ENCODE measurements at regions not wholly inside any gene's neighbourhood (a gene's known extent, or its start where the extent isn't known, plus 50 kb on each side); places are given as distances from the start of the nearest gene placed in this dataset.
"Not testable (repeated sequence)": the region's sequence is repeated elsewhere in the genome, so short reads cannot be mapped to it uniquely, and the experiment has no call there.

GRCh38 chr3:147119989-147120388 is 286.4 kb downstream of the ZIC4 start:
- H3K9me3 ChIP-seq (ENCODE audit: control insufficient read depth, insufficient read depth, low read length), result no peaks in the 10 kb centered on the region
- no peak overlapping the region for H3K27ac ChIP-seq (ENCODE audit: low read depth, low read length)
- H3K4me3 ChIP-seq (ENCODE audit: low read depth, low read length), result no peak overlapping the region
- no peaks in the 10 kb centered on the region for H3K4me1 ChIP-seq (ENCODE audit: control insufficient read depth, insufficient read depth, low read length)
- H3K9ac ChIP-seq (ENCODE audit: low read depth, low read length), result no peak overlapping the region
- H3K36me3 ChIP-seq (ENCODE audit: control insufficient read depth, insufficient read depth, low read length), result no peaks in the 10 kb centered on the region
- no peaks in the 10 kb centered on the region for H3K27me3 ChIP-seq (ENCODE audit: control insufficient read depth, insufficient read depth, low read length)

DNA sequence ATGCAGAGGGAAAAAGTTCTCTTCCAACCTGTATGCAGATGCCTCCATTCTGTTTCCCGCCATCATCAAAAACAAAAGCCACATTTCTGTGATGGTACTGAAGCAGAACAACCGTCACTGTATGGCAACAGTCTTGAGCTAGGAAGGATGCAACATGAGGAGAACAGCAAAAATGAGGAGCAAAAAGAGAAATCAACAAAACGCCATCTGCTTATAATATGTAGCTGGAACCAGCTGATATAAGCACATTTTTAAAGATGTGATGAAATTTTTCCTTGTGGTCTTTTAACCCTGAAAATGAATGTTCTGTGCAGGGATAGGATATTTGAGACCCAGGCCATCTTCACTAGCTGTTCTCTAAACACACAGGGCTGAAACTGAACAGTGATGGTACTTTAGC is 287.0 kb downstream of the ZIC4 start:
- no peaks in the 10 kb centered on the region for H3K36me3 ChIP-seq (ENCODE audit: control insufficient read depth, insufficient read depth, low read length)
- no peak overlapping the region for H3K9ac ChIP-seq (ENCODE audit: low read depth, low read length)
- no peak overlapping the region for H3K4me3 ChIP-seq (ENCODE audit: low read depth, low read length)
- no peaks in the 10 kb centered on the region for H3K4me1 ChIP-seq (ENCODE audit: control insufficient read depth, insufficient read depth, low read length)
- no peak overlapping the region for H3K27ac ChIP-seq (ENCODE audit: low read depth, low read length)
- no peaks in the 10 kb centered on the region for H3K27me3 ChIP-seq (ENCODE audit: control insufficient read depth, insufficient read depth, low read length)
- no peaks in the 10 kb centered on the region for H3K9me3 ChIP-seq (ENCODE audit: control insufficient read depth, insufficient read depth, low read length)

DNA sequence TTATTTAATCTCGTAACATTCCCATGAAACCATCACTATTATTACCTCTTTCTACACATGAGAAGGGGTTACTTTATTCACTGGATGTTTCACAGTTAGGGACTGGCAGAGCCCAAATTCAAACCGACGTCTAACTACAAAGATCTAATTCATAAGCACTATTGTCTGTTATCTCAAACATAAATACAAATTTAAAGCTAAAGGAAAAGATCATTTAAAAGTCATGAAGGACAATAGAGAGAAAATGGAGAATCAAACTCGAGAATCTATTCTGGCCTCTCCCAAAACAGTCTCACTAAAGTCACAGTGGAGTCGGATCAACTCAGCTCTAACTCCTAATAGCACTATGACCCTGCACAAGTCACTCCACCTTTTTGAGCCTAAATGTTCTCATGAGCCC is 287.7 kb downstream of the ZIC4 start:
- H3K27me3 ChIP-seq (ENCODE audit: control insufficient read depth, insufficient read depth, low read length), result no peaks in the 10 kb centered on the region
- no peak overlapping the region for H3K9ac ChIP-seq (ENCODE audit: low read depth, low read length)
- no peak overlapping the region for H3K27ac ChIP-seq (ENCODE audit: low read depth, low read length)
- no peak overlapping the region for H3K4me3 ChIP-seq (ENCODE audit: low read depth, low read length)
- H3K36me3 ChIP-seq (ENCODE audit: control insufficient read depth, insufficient read depth, low read length), result no peaks in the 10 kb centered on the region
- no peaks in the 10 kb centered on the region for H3K4me1 ChIP-seq (ENCODE audit: control insufficient read depth, insufficient read depth, low read length)
- no peaks in the 10 kb centered on the region for H3K9me3 ChIP-seq (ENCODE audit: control insufficient read depth, insufficient read depth, low read length)

DNA sequence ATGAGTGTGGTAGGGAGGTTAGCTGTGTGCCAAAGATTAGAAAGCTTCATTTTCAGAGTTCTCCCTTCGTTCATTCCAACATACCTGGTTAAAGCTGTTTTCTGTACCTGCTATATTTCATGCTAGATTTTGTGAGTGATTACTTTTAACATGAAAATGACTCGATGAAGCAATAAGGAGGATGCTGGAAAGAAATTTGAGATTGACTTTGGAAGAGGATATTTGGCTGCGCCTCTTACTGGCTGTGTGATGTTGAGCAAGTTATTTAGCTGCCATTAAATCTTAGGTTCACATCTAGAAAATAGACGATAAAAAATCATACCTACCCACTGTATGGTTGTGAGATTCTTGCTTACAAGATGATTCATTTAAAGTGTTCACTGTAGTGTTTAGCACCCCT is 288.7 kb downstream of the ZIC4 start:
- H3K27ac ChIP-seq (ENCODE audit: low read depth, low read length), result no peak overlapping the region
- H3K4me1 ChIP-seq (ENCODE audit: control insufficient read depth, insufficient read depth, low read length), result no peaks in the 10 kb centered on the region
- no peaks in the 10 kb centered on the region for H3K27me3 ChIP-seq (ENCODE audit: control insufficient read depth, insufficient read depth, low read length)
- no peak overlapping the region for H3K9ac ChIP-seq (ENCODE audit: low read depth, low read length)
- no peak overlapping the region for H3K4me3 ChIP-seq (ENCODE audit: low read depth, low read length)
- H3K36me3 ChIP-seq (ENCODE audit: control insufficient read depth, insufficient read depth, low read length), result no peaks in the 10 kb centered on the region
- no peaks in the 10 kb centered on the region for H3K9me3 ChIP-seq (ENCODE audit: control insufficient read depth, insufficient read depth, low read length)

GRCh38 chr3:147113293-147114044 is 292.9 kb downstream of the ZIC4 start:
- H3K4me3 ChIP-seq (ENCODE audit: low read depth, low read length), result no peak overlapping the region
- no peaks in the 10 kb centered on the region for H3K4me1 ChIP-seq (ENCODE audit: control insufficient read depth, insufficient read depth, low read length)
- H3K36me3 ChIP-seq (ENCODE audit: control insufficient read depth, insufficient read depth, low read length), result no peaks in the 10 kb centered on the region
- H3K27ac ChIP-seq (ENCODE audit: low read depth, low read length), result no peak overlapping the region
- no peaks in the 10 kb centered on the region for H3K9me3 ChIP-seq (ENCODE audit: control insufficient read depth, insufficient read depth, low read length)
- no peak overlapping the region for H3K9ac ChIP-seq (ENCODE audit: low read depth, low read length)
- H3K27me3 ChIP-seq (ENCODE audit: control insufficient read depth, insufficient read depth, low read length), result no peaks in the 10 kb centered on the region

DNA sequence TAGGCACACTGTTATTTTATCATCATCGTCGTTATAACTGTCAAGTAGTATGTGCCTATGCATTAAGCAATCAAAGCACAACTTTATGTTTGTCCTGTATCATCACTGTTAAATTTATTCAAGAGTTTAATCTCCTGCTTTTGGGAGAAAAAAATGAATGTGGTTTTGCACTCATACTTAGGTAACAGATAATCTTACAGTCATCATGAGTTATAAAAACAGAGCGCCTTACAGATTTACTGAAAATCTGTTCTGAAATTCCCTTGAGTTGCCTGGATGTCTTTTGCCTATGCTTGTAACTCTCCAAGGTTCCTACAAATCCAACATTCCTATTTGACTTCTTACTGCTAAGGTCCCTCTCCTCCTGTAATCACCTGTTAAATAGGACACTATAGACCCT is 307.3 kb downstream of the ZIC4 start:
- Histone ChIP-seq H3K27ac (ENCODE audit: low read depth, low read length) (no peak overlapping the region), H3K36me3 (ENCODE audit: control insufficient read depth, insufficient read depth, low read length) (no peaks in the 10 kb centered on the region), H3K27me3 (ENCODE audit: control insufficient read depth, insufficient read depth, low read length) (no peaks in the 10 kb centered on the region), H3K9ac (ENCODE audit: low read depth, low read length) (no peak overlapping the region), H3K9me3 (ENCODE audit: control insufficient read depth, insufficient read depth, low read length) (no peaks in the 10 kb centered on the region), H3K4me1 (ENCODE audit: control insufficient read depth, insufficient read depth, low read length) (no peaks in the 10 kb centered on the region), H3K4me3 (ENCODE audit: low read depth, low read length) (no peak overlapping the region)

DNA sequence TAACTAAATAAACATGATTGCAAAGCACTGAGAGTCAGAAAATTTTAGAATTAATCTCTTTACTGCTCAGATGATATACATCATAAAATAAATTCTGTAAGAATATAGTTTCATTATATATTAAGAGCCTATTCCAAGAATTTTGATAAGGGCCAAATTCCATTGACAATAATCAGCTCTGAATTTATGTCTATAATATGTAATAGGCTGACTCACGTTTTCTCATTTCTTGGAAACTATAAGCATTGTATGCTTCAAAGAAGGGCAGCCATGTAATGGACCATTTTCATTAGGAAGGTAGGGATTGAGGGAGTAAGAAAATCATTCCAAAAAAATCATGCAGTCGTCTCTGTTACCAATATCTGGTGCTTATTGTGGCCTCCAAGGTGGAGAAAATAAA is 315.9 kb downstream of the ZIC4 start:
- no peak overlapping the region for H3K9ac ChIP-seq (ENCODE audit: low read depth, low read length)
- H3K36me3 ChIP-seq (ENCODE audit: control insufficient read depth, insufficient read depth, low read length), result no peaks in the 10 kb centered on the region
- no peaks in the 10 kb centered on the region for H3K4me1 ChIP-seq (ENCODE audit: control insufficient read depth, insufficient read depth, low read length)
- no peak overlapping the region for H3K27ac ChIP-seq (ENCODE audit: low read depth, low read length)
- no peaks in the 10 kb centered on the region for H3K9me3 ChIP-seq (ENCODE audit: control insufficient read depth, insufficient read depth, low read length)
- H3K4me3 ChIP-seq (ENCODE audit: low read depth, low read length), result no peak overlapping the region
- H3K27me3 ChIP-seq (ENCODE audit: control insufficient read depth, insufficient read depth, low read length), result no peaks in the 10 kb centered on the region

GRCh38 chr3:147089286-147089685 is 317.1 kb downstream of the ZIC4 start:
- no peaks in the 10 kb centered on the region for H3K4me1 ChIP-seq (ENCODE audit: control insufficient read depth, insufficient read depth, low read length)
- H3K27ac ChIP-seq (ENCODE audit: low read depth, low read length), result no peak overlapping the region
- no peaks in the 10 kb centered on the region for H3K36me3 ChIP-seq (ENCODE audit: control insufficient read depth, insufficient read depth, low read length)
- no peak overlapping the region for H3K4me3 ChIP-seq (ENCODE audit: low read depth, low read length)
- H3K9me3 ChIP-seq (ENCODE audit: control insufficient read depth, insufficient read depth, low read length), result no peaks in the 10 kb centered on the region
- H3K27me3 ChIP-seq (ENCODE audit: control insufficient read depth, insufficient read depth, low read length), result no peaks in the 10 kb centered on the region
- H3K9ac ChIP-seq (ENCODE audit: low read depth, low read length), result no peak overlapping the region

GRCh38 chr3:147059500-147059899 is 346.8 kb downstream of the ZIC4 start:
- not testable (repeated sequence) for H3K9ac ChIP-seq (ENCODE audit: low read depth, low read length); H3K4me3 ChIP-seq (ENCODE audit: low read depth, low read length); H3K27ac ChIP-seq (ENCODE audit: low read depth, low read length); H3K27me3 ChIP-seq (ENCODE audit: control insufficient read depth, insufficient read depth, low read length); H3K4me1 ChIP-seq (ENCODE audit: control insufficient read depth, insufficient read depth, low read length); H3K36me3 ChIP-seq (ENCODE audit: control insufficient read depth, insufficient read depth, low read length); H3K9me3 ChIP-seq (ENCODE audit: control insufficient read depth, insufficient read depth, low read length)

GRCh38 chr3:147049821-147050220 is 356.5 kb downstream of the ZIC4 start:
- no peak overlapping the region for H3K9ac ChIP-seq (ENCODE audit: low read depth, low read length)
- H3K9me3 ChIP-seq (ENCODE audit: control insufficient read depth, insufficient read depth, low read length), result no peaks in the 10 kb centered on the region
- H3K27me3 ChIP-seq (ENCODE audit: control insufficient read depth, insufficient read depth, low read length), result no peaks in the 10 kb centered on the region
- no peaks in the 10 kb centered on the region for H3K36me3 ChIP-seq (ENCODE audit: control insufficient read depth, insufficient read depth, low read length)
- H3K4me3 ChIP-seq (ENCODE audit: low read depth, low read length), result no peak overlapping the region
- no peaks in the 10 kb centered on the region for H3K4me1 ChIP-seq (ENCODE audit: control insufficient read depth, insufficient read depth, low read length)
- H3K27ac ChIP-seq (ENCODE audit: low read depth, low read length), result no peak overlapping the region

- no peaks in the 10 kb centered on the region for H3K4me1 ChIP-seq (ENCODE audit: control insufficient read depth, insufficient read depth, low read length)
- no peaks in the 10 kb centered on the region for H3K36me3 ChIP-seq (ENCODE audit: control insufficient read depth, insufficient read depth, low read length)
- no peaks in the 10 kb centered on the region for H3K9me3 ChIP-seq (ENCODE audit: control insufficient read depth, insufficient read depth, low read length)
- H3K27me3 ChIP-seq (ENCODE audit: control insufficient read depth, insufficient read depth, low read length), result no peaks in the 10 kb centered on the region
- H3K4me3 ChIP-seq (ENCODE audit: low read depth, low read length), result no peak overlapping the region
- H3K9ac ChIP-seq (ENCODE audit: low read depth, low read length), result no peak overlapping the region
- H3K27ac ChIP-seq (ENCODE audit: low read depth, low read length), result no peak overlapping the region
These were observed 357.0 kb downstream of the ZIC4 start for GRCh38 chr3:147049305-147049704.
